ENCODE measurements at regions not wholly inside any gene's neighbourhood (a gene's known extent, or its start where the extent isn't known, plus 50 kb on each side); places are given as distances from the start of the nearest gene placed in this dataset.

DNA sequence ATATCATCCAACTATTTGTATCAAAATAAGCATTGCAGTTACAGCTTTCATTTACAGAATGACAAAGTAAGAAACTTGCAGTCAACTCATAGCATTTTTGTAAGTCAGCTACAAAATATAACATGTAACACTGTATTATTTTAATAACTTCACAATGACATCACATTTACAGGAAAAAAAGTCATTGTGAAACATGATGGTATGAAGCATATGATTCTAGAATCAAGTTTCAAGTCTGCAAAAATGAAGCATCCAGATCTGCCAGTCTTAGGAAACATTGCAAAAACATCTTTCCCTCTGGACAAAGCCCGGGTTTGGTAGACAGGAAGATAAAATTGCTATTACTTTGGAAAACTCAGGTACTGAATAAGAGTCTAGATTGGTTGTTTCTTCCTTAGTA, 263.9 kb upstream of the NT5E start:
- TF ChIP-seq, protein P1, sequence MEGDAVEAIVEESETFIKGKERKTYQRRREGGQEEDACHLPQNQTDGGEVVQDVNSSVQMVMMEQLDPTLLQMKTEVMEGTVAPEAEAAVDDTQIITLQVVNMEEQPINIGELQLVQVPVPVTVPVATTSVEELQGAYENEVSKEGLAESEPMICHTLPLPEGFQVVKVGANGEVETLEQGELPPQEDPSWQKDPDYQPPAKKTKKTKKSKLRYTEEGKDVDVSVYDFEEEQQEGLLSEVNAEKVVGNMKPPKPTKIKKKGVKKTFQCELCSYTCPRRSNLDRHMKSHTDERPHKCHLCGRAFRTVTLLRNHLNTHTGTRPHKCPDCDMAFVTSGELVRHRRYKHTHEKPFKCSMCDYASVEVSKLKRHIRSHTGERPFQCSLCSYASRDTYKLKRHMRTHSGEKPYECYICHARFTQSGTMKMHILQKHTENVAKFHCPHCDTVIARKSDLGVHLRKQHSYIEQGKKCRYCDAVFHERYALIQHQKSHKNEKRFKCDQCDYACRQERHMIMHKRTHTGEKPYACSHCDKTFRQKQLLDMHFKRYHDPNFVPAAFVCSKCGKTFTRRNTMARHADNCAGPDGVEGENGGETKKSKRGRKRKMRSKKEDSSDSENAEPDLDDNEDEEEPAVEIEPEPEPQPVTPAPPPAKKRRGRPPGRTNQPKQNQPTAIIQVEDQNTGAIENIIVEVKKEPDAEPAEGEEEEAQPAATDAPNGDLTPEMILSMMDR (IDR thresholded peaks at IDR 0.05; ENCODE audit: low read depth, low read length), result no peak
- no peak for TF ChIP-seq POLR2A (IDR thresholded peaks at IDR 0.05; ENCODE audit: extremely low read depth, insufficient read length)
